WTC11 (cell line): ENCODE measurements at regions not wholly inside any gene's neighbourhood (a gene's known extent, or its start where the extent isn't known, plus 50 kb on each side); places are given as distances from the start of the nearest gene placed in this dataset.

Experiments used
- ATAC-seq: fragments of 200-7000 bp; cut with Tn5 transposase; 2 replicates; pipeline ENCODE4 v1.10.0; 2021; ENCODE audit warnings: mild to moderate bottlenecking, moderate library complexity
- CTCF ChIA-PET: fragments of 300-600 bp; sonication (Branson Sonifier 250); formaldehyde crosslinking; loops from one replicate; lab custom pipeline; 2021; ENCODE audit warnings: antibody characterized with exemption; lab: Charles Lee
- POLR2A ChIA-PET: fragments of 350-600 bp; sonication (Branson Sonifier 250); formaldehyde crosslinking; loops from one replicate; lab custom pipeline; 2021; ENCODE audit warnings: antibody characterized with exemption; lab: Charles Lee
- DNase-seq: peaks from one replicate; pipeline ENCODE4 v3.0.0; 2021; ENCODE audit warnings: low spot score
- H3K27ac Mint-ChIP-seq: 2 replicates; pipeline ENCODE4 v1.8.0; 2021; ENCODE audit warnings: mixed read lengths
- H3K27me3 Mint-ChIP-seq: 2 replicates; pipeline ENCODE4 v1.8.0; 2021; ENCODE audit warnings: low read depth, mild to moderate bottlenecking, moderate library complexity, mixed read lengths
- H3K36me3 Mint-ChIP-seq: 2 replicates; pipeline ENCODE4 v1.8.0; 2021; ENCODE audit warnings: mixed read lengths
- H3K4me1 Mint-ChIP-seq: 2 replicates; pipeline ENCODE4 v1.8.0; 2022; ENCODE audit warnings: mixed read lengths
- H3K4me3 Mint-ChIP-seq: 2 replicates; pipeline ENCODE4 v1.8.0; 2021; ENCODE audit warnings: mild to moderate bottlenecking, moderate library complexity, mixed read lengths
- H3K9me3 Mint-ChIP-seq: 2 replicates; pipeline ENCODE4 v1.8.0; 2021; ENCODE audit warnings: mixed read lengths
- AR ChIP-seq: fragments of 250-450 bp; sonication (Bioruptor Pico); IDR thresholded peaks from 2 replicates; pipeline ENCODE4 v1.9.0; 2021; ENCODE audit warnings: mild to moderate bottlenecking
- CBFB ChIP-seq: sonication (generic); formaldehyde crosslinking; IDR thresholded peaks from 2 replicates; pipeline ENCODE4 v1.8.1; 2022; ENCODE audit warnings: mild to moderate bottlenecking, low read depth, missing genetic modification reagents
- ESRRA ChIP-seq: sonication (generic); formaldehyde crosslinking; IDR thresholded peaks from 2 replicates; pipeline ENCODE4 v1.8.1; 2022; ENCODE audit warnings: mild to moderate bottlenecking, missing genetic modification reagents, borderline replicate concordance
- ETV6 ChIP-seq: sonication (generic); formaldehyde crosslinking; IDR thresholded peaks from 2 replicates; pipeline ENCODE4 v1.8.1; 2022; ENCODE audit warnings: mild to moderate bottlenecking, missing genetic modification reagents
- FOXJ3 ChIP-seq: sonication (generic); formaldehyde crosslinking; IDR thresholded peaks from 2 replicates; pipeline ENCODE4 v1.9.0; 2021; ENCODE audit warnings: missing genetic modification reagents, mild to moderate bottlenecking, borderline replicate concordance
- FOXP1 ChIP-seq: sonication (generic); formaldehyde crosslinking; IDR thresholded peaks from 2 replicates; pipeline ENCODE4 v1.8.0; 2022; ENCODE audit warnings: missing genetic modification reagents, mild to moderate bottlenecking, moderate library complexity, borderline replicate concordance
- GRHL2 ChIP-seq: fragments of 250-450 bp; sonication (Bioruptor Pico); IDR thresholded peaks from 2 replicates; pipeline ENCODE4 v1.8.0; 2022; ENCODE audit warnings: mild to moderate bottlenecking, moderate library complexity; ENCODE audit not compliant: insufficient replicate concordance, severe bottlenecking
- HMGA2 ChIP-seq: fragments of 250-450 bp; sonication (Bioruptor Pico); IDR thresholded peaks from 2 replicates; pipeline ENCODE4 v1.4.0; 2021; ENCODE audit warnings: mild to moderate bottlenecking, moderate library complexity
- NFATC4 ChIP-seq: fragments of 250-450 bp; sonication (Bioruptor Pico); IDR thresholded peaks from 2 replicates; pipeline ENCODE4 v1.9.0; 2021; ENCODE audit warnings: mild to moderate bottlenecking
- NR1H2 ChIP-seq: sonication (generic); formaldehyde crosslinking; IDR thresholded peaks from 2 replicates; pipeline ENCODE4 v1.9.0; 2021; ENCODE audit warnings: mild to moderate bottlenecking, moderate library complexity, missing genetic modification reagents
- NR3C1 ChIP-seq: sonication (generic); formaldehyde crosslinking; conservative IDR thresholded peaks from 2 replicates; pipeline ENCODE4 v1.8.1; 2023; ENCODE audit warnings: low read depth, mild to moderate bottlenecking, missing genetic modification reagents
- ZNF232 ChIP-seq: sonication (generic); formaldehyde crosslinking; IDR thresholded peaks from 2 replicates; pipeline ENCODE4 v1.8.0; 2022; ENCODE audit warnings: mild to moderate bottlenecking, missing genetic modification reagents
- ZNF532 ChIP-seq: fragments of 250-450 bp; sonication (Bioruptor Pico); IDR thresholded peaks from 2 replicates; pipeline ENCODE4 v1.9.0; 2021; ENCODE audit warnings: mild to moderate bottlenecking, borderline replicate concordance
- TF ChIP-seq, protein P1 (sequence below): sonication (generic); formaldehyde crosslinking; IDR thresholded peaks from 2 replicates; pipeline ENCODE4 v1.8.1; 2022; ENCODE audit warnings: missing genetic modification reagents, borderline replicate concordance
- TF ChIP-seq, protein P2 (sequence below): sonication (generic); formaldehyde crosslinking; IDR thresholded peaks from 2 replicates; pipeline ENCODE4 v1.8.1; 2023; ENCODE audit warnings: mild to moderate bottlenecking, missing genetic modification reagents, moderate library complexity
- TF ChIP-seq, protein P3 (sequence below): fragments of 250-450 bp; sonication (Bioruptor Pico); IDR thresholded peaks from 2 replicates; pipeline ENCODE4 v2.1.2; 2022; ENCODE audit warnings: mild to moderate bottlenecking, moderate library complexity
- TF ChIP-seq, protein P4 (sequence below): fragments of 250-450 bp; sonication (Bioruptor Pico); IDR thresholded peaks from 2 replicates; pipeline ENCODE4 v1.8.0; 2021; ENCODE audit warnings: mild to moderate bottlenecking

DNA sequence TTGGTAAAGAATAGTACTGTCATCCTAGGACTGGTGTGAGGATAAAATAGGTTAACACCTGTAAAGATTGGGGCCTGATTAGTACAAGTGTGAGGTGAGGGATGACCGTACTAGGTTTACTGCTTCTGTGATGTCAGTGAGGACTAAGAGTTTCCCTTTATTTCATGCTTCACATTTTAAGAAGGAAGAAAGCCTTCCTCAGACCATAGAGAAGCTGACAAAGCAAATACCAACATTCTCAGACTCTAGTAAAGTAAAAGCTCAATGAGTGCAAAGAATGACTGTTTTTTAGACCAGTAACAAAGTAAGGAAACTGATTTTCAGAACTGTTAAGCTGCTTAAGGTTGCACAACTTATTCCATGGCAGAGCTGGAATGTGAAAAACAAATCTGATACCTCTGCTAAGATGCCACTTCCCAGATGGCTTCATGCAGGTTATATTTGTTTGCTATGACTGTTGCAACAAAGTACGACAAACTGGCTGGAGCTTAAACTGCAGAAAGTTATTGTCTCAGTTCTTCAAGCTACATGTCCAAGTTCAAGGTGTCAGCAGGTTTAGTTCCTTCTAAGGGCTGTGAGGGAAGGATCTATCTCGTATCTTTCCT, 354.9 kb downstream of the RSL24D1 start (continued):
- TF ChIP-seq FOXP1 (no peak), ESRRA (no peak), CBFB (CRISPR knock-in tag) (no peak), NR1H2 (CRISPR knock-in tag) (no peak)
- TF ChIP-seq, protein P1, sequence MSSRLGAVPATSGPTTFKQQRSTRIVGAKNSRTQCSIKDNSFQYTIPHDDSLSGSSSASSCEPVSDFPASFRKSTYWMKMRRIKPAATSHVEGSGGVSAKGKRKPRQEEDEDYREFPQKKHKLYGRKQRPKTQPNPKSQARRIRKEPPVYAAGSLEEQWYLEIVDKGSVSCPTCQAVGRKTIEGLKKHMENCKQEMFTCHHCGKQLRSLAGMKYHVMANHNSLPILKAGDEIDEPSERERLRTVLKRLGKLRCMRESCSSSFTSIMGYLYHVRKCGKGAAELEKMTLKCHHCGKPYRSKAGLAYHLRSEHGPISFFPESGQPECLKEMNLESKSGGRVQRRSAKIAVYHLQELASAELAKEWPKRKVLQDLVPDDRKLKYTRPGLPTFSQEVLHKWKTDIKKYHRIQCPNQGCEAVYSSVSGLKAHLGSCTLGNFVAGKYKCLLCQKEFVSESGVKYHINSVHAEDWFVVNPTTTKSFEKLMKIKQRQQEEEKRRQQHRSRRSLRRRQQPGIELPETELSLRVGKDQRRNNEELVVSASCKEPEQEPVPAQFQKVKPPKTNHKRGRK: no peak
- TF ChIP-seq, protein P2, sequence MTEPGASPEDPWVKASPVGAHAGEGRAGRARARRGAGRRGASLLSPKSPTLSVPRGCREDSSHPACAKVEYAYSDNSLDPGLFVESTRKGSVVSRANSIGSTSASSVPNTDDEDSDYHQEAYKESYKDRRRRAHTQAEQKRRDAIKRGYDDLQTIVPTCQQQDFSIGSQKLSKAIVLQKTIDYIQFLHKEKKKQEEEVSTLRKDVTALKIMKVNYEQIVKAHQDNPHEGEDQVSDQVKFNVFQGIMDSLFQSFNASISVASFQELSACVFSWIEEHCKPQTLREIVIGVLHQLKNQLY (CRISPR knock-in tag): no peak

DNA sequence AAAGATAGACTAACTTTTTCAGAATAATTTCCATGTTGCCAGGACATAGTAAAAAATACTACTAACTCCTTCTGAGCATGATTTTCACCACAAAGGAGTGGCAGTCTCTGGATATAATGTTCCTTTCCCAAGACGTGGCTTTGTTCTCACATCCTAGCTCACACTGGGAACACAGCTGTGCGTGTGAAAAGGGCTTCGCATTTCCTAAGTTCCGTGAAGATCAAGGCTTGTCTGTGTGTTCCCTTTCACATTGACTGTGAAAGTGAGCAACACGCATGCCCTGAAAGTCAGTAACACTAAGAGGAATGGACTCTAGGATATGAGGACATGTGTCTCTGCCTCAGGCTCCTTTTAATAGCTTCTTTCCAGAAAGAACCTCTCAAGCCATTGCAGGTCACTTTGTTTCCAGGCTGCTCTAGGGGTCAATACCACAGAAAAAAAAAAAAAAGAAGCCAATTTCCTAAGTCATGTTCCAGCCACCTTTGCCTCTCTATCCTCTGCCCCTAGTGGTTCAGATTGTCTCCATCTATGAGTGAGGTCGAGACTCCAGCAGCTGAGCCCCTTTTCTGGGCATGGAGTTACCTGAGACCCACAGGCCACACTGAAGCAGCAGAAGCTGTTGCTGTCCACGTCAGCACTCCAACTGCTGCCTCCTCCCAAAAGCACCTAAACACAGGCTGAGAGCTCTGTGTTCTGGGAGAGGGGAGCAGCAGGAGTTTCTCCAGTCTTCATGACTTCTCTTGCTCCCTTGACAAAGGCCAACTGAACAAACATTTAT, 355.9 kb downstream of the RSL24D1 start:
- Mint-ChIP-seq H3K4me1 (peaks cover 18% of the 10 kb centered on the region), H3K36me3 (no peaks in the 10 kb centered on the region), H3K27ac (no peak overlapping the region), H3K27me3 (no peaks in the 10 kb centered on the region), H3K9me3 (no peaks in the 10 kb centered on the region), H3K4me3 (no peak overlapping the region)
- DNase-seq (peak; percentile 59), ATAC-seq (peak; percentile 99)
- POLR2A ChIA-PET: no interaction called here
- TF ChIP-seq, protein P3, sequence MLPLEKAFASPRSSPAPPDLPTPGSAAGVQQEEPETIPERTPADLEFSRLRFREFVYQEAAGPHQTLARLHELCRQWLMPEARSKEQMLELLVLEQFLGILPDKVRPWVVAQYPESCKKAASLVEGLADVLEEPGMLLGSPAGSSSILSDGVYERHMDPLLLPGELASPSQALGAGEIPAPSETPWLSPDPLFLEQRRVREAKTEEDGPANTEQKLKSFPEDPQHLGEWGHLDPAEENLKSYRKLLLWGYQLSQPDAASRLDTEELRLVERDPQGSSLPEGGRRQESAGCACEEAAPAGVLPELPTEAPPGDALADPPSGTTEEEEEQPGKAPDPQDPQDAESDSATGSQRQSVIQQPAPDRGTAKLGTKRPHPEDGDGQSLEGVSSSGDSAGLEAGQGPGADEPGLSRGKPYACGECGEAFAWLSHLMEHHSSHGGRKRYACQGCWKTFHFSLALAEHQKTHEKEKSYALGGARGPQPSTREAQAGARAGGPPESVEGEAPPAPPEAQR (CRISPR knock-in tag): 0 out of 2 replicates have a peak, but pooled peaks have one; percentile 31
- TF ChIP-seq NR3C1 (CRISPR knock-in tag) (no peak), AR (no peak)
- CTCF ChIA-PET: interaction anchor here (0.7 to 1.7 kb wide), 9 partner anchors 9 to 956 kb away, joined by 3 to 13 read pairs (median 3); no protein-coding TSS in a partner anchor

- Mint-ChIP-seq H3K4me3 (no peak overlapping the region), H3K4me1 (peaks cover 18% of the 10 kb centered on the region)
These were observed 357.4 kb downstream of the RSL24D1 start for GRCh38 chr15:54839379-54839778.

More at GRCh38 chr15:54839379-54839778, 357.4 kb downstream of the RSL24D1 start:
- Mint-ChIP-seq H3K27ac (peak overlapping the region; percentile 29; the same call in 1 of the 2 replicates), H3K9me3 (peaks cover 3% of the 10 kb centered on the region; the same call in 1 of the 2 replicates), H3K27me3 (no peaks in the 10 kb centered on the region), H3K36me3 (no peaks in the 10 kb centered on the region)
- CTCF ChIA-PET: no interaction called here
- POLR2A ChIA-PET: no interaction called here
- TF ChIP-seq FOXJ3 (no peak), HMGA2 (CRISPR knock-in tag) (no peak), ZNF532 (CRISPR knock-in tag) (no peak), ETV6 (no peak), ZNF232 (no peak), GRHL2 (no peak), NFATC4 (CRISPR knock-in tag) (no peak)
- TF ChIP-seq, protein P3 (CRISPR knock-in tag): no peak
- TF ChIP-seq, protein P4, sequence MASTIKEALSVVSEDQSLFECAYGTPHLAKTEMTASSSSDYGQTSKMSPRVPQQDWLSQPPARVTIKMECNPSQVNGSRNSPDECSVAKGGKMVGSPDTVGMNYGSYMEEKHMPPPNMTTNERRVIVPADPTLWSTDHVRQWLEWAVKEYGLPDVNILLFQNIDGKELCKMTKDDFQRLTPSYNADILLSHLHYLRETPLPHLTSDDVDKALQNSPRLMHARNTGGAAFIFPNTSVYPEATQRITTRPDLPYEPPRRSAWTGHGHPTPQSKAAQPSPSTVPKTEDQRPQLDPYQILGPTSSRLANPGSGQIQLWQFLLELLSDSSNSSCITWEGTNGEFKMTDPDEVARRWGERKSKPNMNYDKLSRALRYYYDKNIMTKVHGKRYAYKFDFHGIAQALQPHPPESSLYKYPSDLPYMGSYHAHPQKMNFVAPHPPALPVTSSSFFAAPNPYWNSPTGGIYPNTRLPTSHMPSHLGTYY (CRISPR knock-in tag): no peak
- no peak for DNase-seq
- ATAC-seq: peak; percentile 15; the same call in 1 of the 2 replicates
